Brain microvascular endothelial cell (primary cell): ENCODE measurements at regions not wholly inside any gene's neighbourhood (a gene's known extent, or its start where the extent isn't known, plus 50 kb on each side); places are given as distances from the start of the nearest gene placed in this dataset.

Source experiments
- DNase-seq: peaks from one replicate; pipeline ENCODE4 v3.0.0-alpha.2; 2020
- H3K27ac ChIP-seq: fragments of 250-450 bp; sonication (Bioruptor Pico); 2 replicates; pipeline ENCODE4 v1.5.1; 2020; ENCODE audit warnings: mild to moderate bottlenecking, moderate library complexity
- H3K27me3 ChIP-seq: fragments of 250-450 bp; sonication (Bioruptor Pico); replicated peaks from 2 replicates; pipeline ENCODE4 v1.5.1; 2020; ENCODE audit warnings: mild to moderate bottlenecking
- H3K36me3 ChIP-seq: fragments of 250-450 bp; sonication (Bioruptor Pico); replicated peaks from 2 replicates; pipeline ENCODE4 v1.5.1; 2020; ENCODE audit warnings: mild to moderate bottlenecking
- H3K4me3 ChIP-seq: 2 replicates; pipeline ENCODE4 v1.5.1; 2011; ENCODE audit warnings: low read depth, mild to moderate bottlenecking, control low read depth, low read length, moderate library complexity
- CTCF ChIP-seq: IDR thresholded peaks from 2 replicates; pipeline ENCODE4 v1.5.1; 2011; ENCODE audit warnings: low read depth, mild to moderate bottlenecking, moderate library complexity, low read length, control low read depth, inconsistent platforms; ENCODE audit errors: missing control alignments
- in situ Hi-C: cut with HindIII; loops from 2 replicates; pipeline ENCODE4 v1.10.0; 2017; ENCODE audit warnings: low sequenced_read_pairs, low pct_ligation_motif_present

DNA sequence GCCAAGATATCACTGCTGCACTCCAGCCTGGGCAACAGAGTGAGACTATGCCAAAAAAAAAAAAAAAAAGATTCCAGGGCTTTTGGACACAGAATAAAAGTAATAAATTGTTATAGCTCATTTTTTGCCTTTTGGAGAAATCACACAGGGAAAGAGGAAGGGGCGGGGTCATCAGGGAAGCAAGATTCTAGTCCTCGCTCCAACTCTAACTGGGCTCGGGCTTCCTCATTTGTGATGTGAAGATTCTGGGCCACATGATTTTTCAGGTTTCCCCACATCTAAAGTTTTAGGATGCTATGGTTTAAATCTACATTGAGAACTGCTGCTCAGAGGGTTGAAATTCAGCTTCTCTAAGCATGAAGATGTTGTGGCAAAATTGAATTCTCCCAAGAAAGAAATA lies 179.3 kb upstream of the PLXNA2 start:
- H3K27ac ChIP-seq, result no peak overlapping the region
- DNase-seq, result no peak
- H3K36me3 ChIP-seq, result no peaks in the 10 kb centered on the region
- no peak for TF ChIP-seq CTCF
- no peaks in the 10 kb centered on the region for H3K27me3 ChIP-seq
- in situ Hi-C loops, result no loop called here
- no peak overlapping the region for H3K4me3 ChIP-seq

- Histone ChIP-seq H3K27ac (no peak overlapping the region), H3K27me3 (no peaks in the 10 kb centered on the region), H3K4me3 (no peak overlapping the region), H3K36me3 (no peaks in the 10 kb centered on the region)
- TF ChIP-seq CTCF, result no peak
- no peak for DNase-seq
- in situ Hi-C loops, result no loop called here
These were observed 180.9 kb upstream of the PLXNA2 start for GRCh38 chr1:208425096-208425495.

DNA sequence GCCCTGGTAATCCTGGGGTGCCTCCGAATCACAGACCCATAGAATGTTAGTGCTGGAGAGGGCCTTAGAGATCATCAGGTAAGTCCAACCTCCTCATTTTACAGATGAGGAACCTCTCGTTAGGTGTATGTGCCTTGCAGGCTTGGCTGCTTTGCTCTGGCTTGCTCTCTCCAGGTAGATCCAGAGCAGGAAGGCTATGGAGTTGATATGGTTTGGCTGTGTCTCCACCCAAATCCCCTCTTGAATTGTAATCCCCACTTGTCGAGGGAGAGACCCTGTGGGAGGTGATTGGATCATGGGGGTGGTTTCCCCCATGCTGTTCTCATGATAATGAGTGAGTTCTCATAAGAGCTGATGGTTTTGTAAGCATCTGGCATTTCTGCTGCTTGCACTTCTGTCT lies 186.0 kb upstream of the PLXNA2 start:
- H3K4me3 ChIP-seq, result no peak overlapping the region
- H3K27ac ChIP-seq, result no peak overlapping the region
- no peak for DNase-seq
- no peak for TF ChIP-seq CTCF
- no peaks in the 10 kb centered on the region for H3K27me3 ChIP-seq
- H3K36me3 ChIP-seq, result no peaks in the 10 kb centered on the region
- in situ Hi-C loops, result no loop called here

DNA sequence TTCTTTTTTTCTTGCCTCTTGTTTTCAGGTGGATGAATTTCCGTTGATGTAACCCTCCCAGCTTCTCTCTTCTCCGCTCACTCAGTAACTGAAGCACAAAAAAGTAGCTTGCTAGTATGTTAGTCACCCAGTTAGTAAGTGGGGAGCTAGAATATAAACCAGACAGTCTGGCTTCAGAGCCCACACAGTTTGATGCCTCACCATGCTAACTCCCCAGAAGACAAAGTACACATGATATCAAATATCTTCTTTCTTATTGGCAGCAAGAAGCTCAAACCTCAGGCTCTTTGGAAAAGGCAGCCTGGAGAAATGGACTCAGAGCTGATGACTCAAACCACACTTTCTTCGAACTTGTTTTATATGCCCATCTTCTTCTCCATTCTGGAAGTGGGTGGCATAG lies 187.5 kb upstream of the PLXNA2 start:
- in situ Hi-C loops, result no loop called here
- TF ChIP-seq CTCF, result no peak
- no peak overlapping the region for H3K4me3 ChIP-seq
- no peaks in the 10 kb centered on the region for H3K36me3 ChIP-seq
- H3K27ac ChIP-seq, result no peak overlapping the region
- H3K27me3 ChIP-seq, result no peaks in the 10 kb centered on the region
- no peak for DNase-seq

GRCh38 chr1:208432346-208432745 lies 188.2 kb upstream of the PLXNA2 start:
- in situ Hi-C loops, result no loop called here

More at GRCh38 chr1:208432346-208432745, 188.2 kb upstream of the PLXNA2 start:
- TF ChIP-seq CTCF, result no peak
- DNase-seq, result no peak
- H3K27me3 ChIP-seq, result no peaks in the 10 kb centered on the region
- H3K36me3 ChIP-seq, result no peaks in the 10 kb centered on the region
- H3K4me3 ChIP-seq, result no peak overlapping the region
- no peak overlapping the region for H3K27ac ChIP-seq
